ENCODE measurements at regions not wholly inside any gene's neighbourhood (a gene's known extent, or its start where the extent isn't known, plus 50 kb on each side); places are given as distances from the start of the nearest gene placed in this dataset.

- H3K27ac ChIP-seq (ENCODE audit: low read length): no peak overlapping the region
- H3K36me3 ChIP-seq (ENCODE audit: insufficient read depth, low read length): no peaks in the 10 kb centered on the region
- H4K20me1 ChIP-seq (ENCODE audit: insufficient read depth): no peaks in the 10 kb centered on the region
- H3K9me3 ChIP-seq (ENCODE audit: low read length): no peaks in the 10 kb centered on the region
- H3K4me2 ChIP-seq (ENCODE audit: low read length): no peak overlapping the region
- no peaks in the 10 kb centered on the region for H3K9me2 ChIP-seq (ENCODE audit: insufficient read depth, low read length)
- H3F3A ChIP-seq (ENCODE audit: insufficient read depth, low read length, poor library complexity, severe bottlenecking): no peaks in the 10 kb centered on the region
- no peak overlapping the region for H2AFZ ChIP-seq (ENCODE audit: low read depth, low read length)
- no peak overlapping the region for H3K4me3 ChIP-seq (ENCODE audit: low read length)
- no peaks in the 10 kb centered on the region for H3K27me3 ChIP-seq (ENCODE audit: insufficient read depth, low read depth, low read length)
- H3K9ac ChIP-seq (ENCODE audit: low read length): no peak overlapping the region
- TF ChIP-seq CTCF (IDR thresholded peaks at IDR 0.05; ENCODE audit: poor library complexity, severe bottlenecking): no peak
- no peak for TF ChIP-seq POLR2AphosphoS5 (IDR thresholded peaks at IDR 0.05)
- TF ChIP-seq REST (IDR thresholded peaks at IDR 0.05; ENCODE audit: borderline replicate concordance): no peak
- no peak for TF ChIP-seq MXI1 (conservative IDR thresholded peaks at IDR 0.05; ENCODE audit: poor library complexity, severe bottlenecking)
- TF ChIP-seq EZH2 (IDR thresholded peaks at IDR 0.05; ENCODE audit: borderline replicate concordance, insufficient read depth, low read length, poor library complexity, severe bottlenecking): no peak
- TF ChIP-seq TAF1 (IDR thresholded peaks at IDR 0.05; ENCODE audit: low read depth): no peak
- TF ChIP-seq RAD21 (conservative IDR thresholded peaks at IDR 0.05): no peak
- TF ChIP-seq SMC3 (conservative IDR thresholded peaks at IDR 0.05; ENCODE audit: poor library complexity): no peak
- TF ChIP-seq EP300 (conservative IDR thresholded peaks at IDR 0.05; ENCODE audit: poor library complexity, severe bottlenecking): no peak
- no peaks in the 10 kb centered on the region for H3K79me2 ChIP-seq (replicated peaks; ENCODE audit: insufficient read depth, low read length)
Observed at GRCh38 chr21:38613686-38614085, 115.4 kb upstream of the ERG start.

- no peak overlapping the region for H3K4me2 ChIP-seq (ENCODE audit: low read length)
- no peaks in the 10 kb centered on the region for H3F3A ChIP-seq (ENCODE audit: insufficient read depth, low read length, poor library complexity, severe bottlenecking)
- H3K27me3 ChIP-seq (ENCODE audit: insufficient read depth, low read depth, low read length): no peaks in the 10 kb centered on the region
- H4K20me1 ChIP-seq (ENCODE audit: insufficient read depth): no peaks in the 10 kb centered on the region
- H3K79me2 ChIP-seq (replicated peaks; ENCODE audit: insufficient read depth, low read length): no peaks in the 10 kb centered on the region
- no peaks in the 10 kb centered on the region for H3K9me3 ChIP-seq (ENCODE audit: low read length)
- H3K9me2 ChIP-seq (ENCODE audit: insufficient read depth, low read length): no peaks in the 10 kb centered on the region
- no peak overlapping the region for H3K9ac ChIP-seq (ENCODE audit: low read length)
- no peak overlapping the region for H3K27ac ChIP-seq (ENCODE audit: low read length)
- no peaks in the 10 kb centered on the region for H3K36me3 ChIP-seq (ENCODE audit: insufficient read depth, low read length)
- H3K4me3 ChIP-seq (ENCODE audit: low read length): no peak overlapping the region
- no peak for TF ChIP-seq EP300 (conservative IDR thresholded peaks at IDR 0.05; ENCODE audit: poor library complexity, severe bottlenecking)
- no peak for TF ChIP-seq RAD21 (conservative IDR thresholded peaks at IDR 0.05)
- no peak for TF ChIP-seq SMC3 (conservative IDR thresholded peaks at IDR 0.05; ENCODE audit: poor library complexity)
- TF ChIP-seq REST (IDR thresholded peaks at IDR 0.05; ENCODE audit: borderline replicate concordance): no peak
- no peak overlapping the region for H2AFZ ChIP-seq (ENCODE audit: low read depth, low read length)
Observed at GRCh38 chr21:38614558-38614957, 116.3 kb upstream of the ERG start.

Data from neural cell (in vitro differentiated cells).